Cardiac fibroblast (primary cell): ENCODE measurements at regions not wholly inside any gene's neighbourhood (a gene's known extent, or its start where the extent isn't known, plus 50 kb on each side); places are given as distances from the start of the nearest gene placed in this dataset.

Source experiments
- DNase-seq, 2 donors: peaks; one replicate each; pipeline versions ENCODE4 v3.0.0 to v3.0.0-alpha.2; 2010; ENCODE audit warnings: low read depth in 2 of 2
- H3K4me3 ChIP-seq, 2 donors: replicated peaks in 1 of 2; 1 replicate in 1 of 2; 2 replicates in 1 of 2; pipeline ENCODE4 v1.5.1; 2011; ENCODE audit warnings: low read depth in 2 of 2, low read length in 2 of 2, mild to moderate bottlenecking in 2 of 2, moderate library complexity in 1 of 2
- TF ChIP-seq, protein P1 (sequence below): IDR thresholded peaks from one replicate; pipeline ENCODE4 v1.5.1; 2011; ENCODE audit warnings: low read depth, mild to moderate bottlenecking, low read length, inconsistent platforms

DNA sequence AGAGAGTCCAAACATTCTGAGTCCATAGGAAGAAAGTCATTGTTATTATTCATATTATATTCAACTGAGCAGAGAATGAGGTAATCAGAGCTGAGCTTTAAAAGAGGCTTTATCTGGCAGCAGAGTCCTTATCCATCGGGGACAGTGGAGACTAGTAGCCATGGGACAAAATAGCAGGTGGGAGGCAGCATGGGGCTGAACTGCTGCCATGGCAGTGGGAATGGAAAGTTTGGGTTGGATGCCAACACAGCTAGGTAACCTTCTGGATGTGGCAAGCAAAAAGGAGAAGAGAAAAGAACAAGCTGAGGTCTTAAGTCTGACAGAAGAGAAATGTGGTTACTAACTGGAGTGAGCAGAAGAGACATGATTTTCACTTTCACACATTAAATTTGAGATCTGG is 71.0 kb upstream of the CDKN3 start:
- TF ChIP-seq, protein P1, sequence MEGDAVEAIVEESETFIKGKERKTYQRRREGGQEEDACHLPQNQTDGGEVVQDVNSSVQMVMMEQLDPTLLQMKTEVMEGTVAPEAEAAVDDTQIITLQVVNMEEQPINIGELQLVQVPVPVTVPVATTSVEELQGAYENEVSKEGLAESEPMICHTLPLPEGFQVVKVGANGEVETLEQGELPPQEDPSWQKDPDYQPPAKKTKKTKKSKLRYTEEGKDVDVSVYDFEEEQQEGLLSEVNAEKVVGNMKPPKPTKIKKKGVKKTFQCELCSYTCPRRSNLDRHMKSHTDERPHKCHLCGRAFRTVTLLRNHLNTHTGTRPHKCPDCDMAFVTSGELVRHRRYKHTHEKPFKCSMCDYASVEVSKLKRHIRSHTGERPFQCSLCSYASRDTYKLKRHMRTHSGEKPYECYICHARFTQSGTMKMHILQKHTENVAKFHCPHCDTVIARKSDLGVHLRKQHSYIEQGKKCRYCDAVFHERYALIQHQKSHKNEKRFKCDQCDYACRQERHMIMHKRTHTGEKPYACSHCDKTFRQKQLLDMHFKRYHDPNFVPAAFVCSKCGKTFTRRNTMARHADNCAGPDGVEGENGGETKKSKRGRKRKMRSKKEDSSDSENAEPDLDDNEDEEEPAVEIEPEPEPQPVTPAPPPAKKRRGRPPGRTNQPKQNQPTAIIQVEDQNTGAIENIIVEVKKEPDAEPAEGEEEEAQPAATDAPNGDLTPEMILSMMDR = no peak
- no peak for DNase-seq
- no peak overlapping the region for H3K4me3 ChIP-seq

GRCh38 chr14:54329082-54329695 is 67.6 kb upstream of the CDKN3 start:
- no peak overlapping the region for H3K4me3 ChIP-seq
- TF ChIP-seq, protein P1 = peak; percentile 90
- peak; percentile 78 to 87 for DNase-seq

DNA sequence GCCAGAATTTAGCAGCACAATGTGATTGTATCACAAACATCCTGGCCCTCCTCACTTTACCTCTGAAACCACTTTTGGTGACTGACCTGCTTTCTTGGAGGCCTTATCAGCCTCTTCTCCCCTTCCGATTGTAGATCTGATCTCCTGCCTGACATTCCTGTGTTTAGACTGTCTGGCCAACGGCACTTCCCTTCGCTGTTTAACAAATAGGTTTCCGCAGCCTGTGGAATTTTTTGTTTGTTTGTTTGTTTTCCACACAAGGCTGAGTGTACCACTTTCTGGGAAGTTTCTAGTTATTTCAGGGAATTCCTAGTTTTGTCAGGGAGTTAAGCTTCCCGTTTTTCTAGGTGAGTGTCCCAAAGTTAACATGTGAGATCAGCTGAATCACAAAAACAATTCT is 65.9 kb upstream of the CDKN3 start:
- TF ChIP-seq, protein P1 = no peak
- DNase-seq = no peak
- H3K4me3 ChIP-seq = no peak overlapping the region

DNA sequence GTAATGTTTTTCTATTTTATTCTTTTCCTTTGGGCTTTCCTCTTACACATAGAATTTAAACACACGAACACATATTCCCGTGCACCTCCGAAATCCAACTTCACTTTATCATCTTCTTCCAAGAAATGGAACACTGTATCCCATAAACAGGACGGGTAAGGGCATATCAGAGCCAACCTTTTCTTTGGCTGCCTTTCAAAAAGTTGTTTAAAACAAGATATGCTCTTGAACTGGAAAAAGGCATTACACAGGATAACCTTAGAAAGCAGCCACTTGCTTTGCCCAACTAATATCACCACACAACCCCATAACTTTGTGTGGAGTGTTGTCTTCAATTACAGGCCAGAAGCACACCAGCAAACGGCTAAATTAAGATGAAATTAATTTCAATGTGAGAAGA is 65.3 kb upstream of the CDKN3 start:
- DNase-seq = no peak
- no peak overlapping the region for H3K4me3 ChIP-seq
- TF ChIP-seq, protein P1 = no peak

- no peak for DNase-seq
- TF ChIP-seq, protein P1 = no peak
- H3K4me3 ChIP-seq = no peak overlapping the region
These were observed 64.3 kb upstream of the CDKN3 start for GRCh38 chr14:54332490-54332889.

GRCh38 chr14:54333511-54333910 is 63.3 kb upstream of the CDKN3 start:
- TF ChIP-seq, protein P1 = no peak
- no peak for DNase-seq
- no peak overlapping the region for H3K4me3 ChIP-seq

DNA sequence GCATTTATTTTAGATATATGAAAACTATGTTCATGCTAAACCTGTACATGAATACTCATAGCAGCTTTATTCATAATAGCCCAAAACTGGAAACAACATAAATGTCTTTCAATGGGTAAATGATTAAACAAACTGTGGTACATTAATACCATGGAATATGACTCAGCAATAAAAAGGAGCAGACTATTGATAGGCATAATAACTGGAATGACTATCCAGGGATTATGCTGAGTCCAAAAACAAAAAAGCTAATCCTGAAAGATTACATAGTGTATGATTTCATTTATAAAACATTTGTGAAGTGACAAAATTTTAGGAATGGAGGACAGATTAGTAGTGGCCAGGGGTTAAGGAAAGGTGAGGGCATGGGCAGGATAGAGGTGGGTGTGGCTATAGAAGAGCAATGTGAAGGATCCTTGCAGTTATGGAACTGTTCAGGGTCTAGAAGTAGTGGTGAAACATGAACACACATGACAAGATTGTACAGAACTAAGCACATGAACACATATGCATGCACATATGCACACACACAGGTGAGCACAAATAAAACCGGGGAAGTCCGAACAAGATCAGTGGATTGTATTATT is 61.1 kb upstream of the CDKN3 start:
- H3K4me3 ChIP-seq = no peak overlapping the region
- TF ChIP-seq, protein P1 = no peak
- DNase-seq = no peak
